ENCODE measurements at regions not wholly inside any gene's neighbourhood (a gene's known extent, or its start where the extent isn't known, plus 50 kb on each side); places are given as distances from the start of the nearest gene placed in this dataset.

DNA sequence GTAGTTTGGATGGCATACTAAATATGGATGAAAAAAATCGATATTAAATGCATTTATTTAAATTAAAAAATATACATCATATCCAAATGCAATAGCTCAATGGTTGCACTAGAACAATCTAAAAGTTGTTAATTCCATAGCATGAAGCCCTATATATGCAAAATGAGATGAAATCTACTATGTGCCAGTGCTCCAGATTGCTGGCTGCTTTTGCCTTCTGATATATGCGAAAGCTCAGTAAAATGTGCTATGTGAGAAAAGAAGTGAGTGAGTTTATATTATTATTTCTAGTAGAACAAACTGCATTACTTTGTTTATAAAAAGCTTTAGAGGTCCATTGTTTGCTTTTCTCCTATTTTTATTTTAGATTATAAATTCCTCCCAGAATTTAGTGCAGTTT lies 186.7 kb downstream of the MAT2B start:
- TF ChIP-seq, protein P1, sequence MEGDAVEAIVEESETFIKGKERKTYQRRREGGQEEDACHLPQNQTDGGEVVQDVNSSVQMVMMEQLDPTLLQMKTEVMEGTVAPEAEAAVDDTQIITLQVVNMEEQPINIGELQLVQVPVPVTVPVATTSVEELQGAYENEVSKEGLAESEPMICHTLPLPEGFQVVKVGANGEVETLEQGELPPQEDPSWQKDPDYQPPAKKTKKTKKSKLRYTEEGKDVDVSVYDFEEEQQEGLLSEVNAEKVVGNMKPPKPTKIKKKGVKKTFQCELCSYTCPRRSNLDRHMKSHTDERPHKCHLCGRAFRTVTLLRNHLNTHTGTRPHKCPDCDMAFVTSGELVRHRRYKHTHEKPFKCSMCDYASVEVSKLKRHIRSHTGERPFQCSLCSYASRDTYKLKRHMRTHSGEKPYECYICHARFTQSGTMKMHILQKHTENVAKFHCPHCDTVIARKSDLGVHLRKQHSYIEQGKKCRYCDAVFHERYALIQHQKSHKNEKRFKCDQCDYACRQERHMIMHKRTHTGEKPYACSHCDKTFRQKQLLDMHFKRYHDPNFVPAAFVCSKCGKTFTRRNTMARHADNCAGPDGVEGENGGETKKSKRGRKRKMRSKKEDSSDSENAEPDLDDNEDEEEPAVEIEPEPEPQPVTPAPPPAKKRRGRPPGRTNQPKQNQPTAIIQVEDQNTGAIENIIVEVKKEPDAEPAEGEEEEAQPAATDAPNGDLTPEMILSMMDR (IDR thresholded peaks at IDR 0.05; ENCODE audit: borderline replicate concordance, insufficient read depth, low read depth, low read length), result no peak
- H3K4me3 ChIP-seq (ENCODE audit: low read depth, low read length), result no peak overlapping the region

DNA sequence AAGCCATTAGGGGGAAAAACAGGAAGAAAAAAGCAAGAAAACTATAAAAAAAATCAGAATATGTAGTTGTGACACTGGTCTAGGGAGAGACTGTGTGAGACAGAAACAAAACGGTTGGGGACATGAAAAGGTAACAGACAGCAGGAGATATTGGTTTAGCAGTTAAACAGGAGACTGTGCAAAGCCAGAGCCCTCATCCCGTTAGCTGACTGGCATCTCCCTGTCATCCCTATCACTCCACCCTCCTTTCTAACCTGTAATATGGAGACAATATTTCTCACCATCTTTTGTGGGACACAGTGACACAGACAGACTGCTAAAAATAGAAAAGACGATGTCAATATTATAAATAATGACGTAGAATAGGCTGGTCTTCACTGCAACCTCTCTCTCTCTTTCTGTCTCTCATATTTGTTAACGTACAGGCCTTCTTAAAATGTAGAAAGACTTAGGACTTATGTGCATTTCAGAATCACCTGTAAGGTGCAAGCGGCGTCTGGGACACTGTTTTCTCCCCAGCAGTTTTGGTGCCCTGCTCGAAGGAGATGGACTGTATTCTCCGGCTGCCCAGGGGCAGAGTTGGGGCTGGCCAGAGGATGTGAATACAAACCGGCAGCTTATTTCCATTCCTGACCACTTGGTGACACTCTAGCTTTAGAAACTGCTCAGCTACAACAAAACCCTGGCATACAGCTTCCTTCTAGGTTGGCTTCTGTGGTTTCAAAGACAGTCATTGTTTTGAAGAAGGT lies 190.6 kb downstream of the MAT2B start:
- H3K4me3 ChIP-seq (ENCODE audit: low read depth, low read length), result no peak overlapping the region
- TF ChIP-seq, protein P1 (IDR thresholded peaks at IDR 0.05; ENCODE audit: borderline replicate concordance, insufficient read depth, low read depth, low read length), result peak; percentile 59

DNA sequence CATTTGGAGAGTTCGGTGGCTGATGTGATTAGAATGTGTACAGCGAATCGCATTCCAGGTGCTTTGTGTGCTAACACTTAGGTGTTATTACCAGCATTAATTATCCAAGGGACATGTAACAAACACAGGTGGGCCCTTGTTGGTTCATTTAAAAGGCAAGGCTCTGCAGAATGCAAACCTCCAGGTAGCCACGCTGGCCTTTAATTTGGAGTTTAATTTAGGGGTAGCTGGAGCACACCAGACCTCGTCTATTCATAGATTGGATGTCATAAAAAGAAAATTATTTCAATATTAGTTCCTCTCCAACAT lies 191.1 kb downstream of the MAT2B start:
- TF ChIP-seq, protein P1 (IDR thresholded peaks at IDR 0.05; ENCODE audit: borderline replicate concordance, insufficient read depth, low read depth, low read length), result no peak
- no peak overlapping the region for H3K4me3 ChIP-seq (ENCODE audit: low read depth, low read length)

DNA sequence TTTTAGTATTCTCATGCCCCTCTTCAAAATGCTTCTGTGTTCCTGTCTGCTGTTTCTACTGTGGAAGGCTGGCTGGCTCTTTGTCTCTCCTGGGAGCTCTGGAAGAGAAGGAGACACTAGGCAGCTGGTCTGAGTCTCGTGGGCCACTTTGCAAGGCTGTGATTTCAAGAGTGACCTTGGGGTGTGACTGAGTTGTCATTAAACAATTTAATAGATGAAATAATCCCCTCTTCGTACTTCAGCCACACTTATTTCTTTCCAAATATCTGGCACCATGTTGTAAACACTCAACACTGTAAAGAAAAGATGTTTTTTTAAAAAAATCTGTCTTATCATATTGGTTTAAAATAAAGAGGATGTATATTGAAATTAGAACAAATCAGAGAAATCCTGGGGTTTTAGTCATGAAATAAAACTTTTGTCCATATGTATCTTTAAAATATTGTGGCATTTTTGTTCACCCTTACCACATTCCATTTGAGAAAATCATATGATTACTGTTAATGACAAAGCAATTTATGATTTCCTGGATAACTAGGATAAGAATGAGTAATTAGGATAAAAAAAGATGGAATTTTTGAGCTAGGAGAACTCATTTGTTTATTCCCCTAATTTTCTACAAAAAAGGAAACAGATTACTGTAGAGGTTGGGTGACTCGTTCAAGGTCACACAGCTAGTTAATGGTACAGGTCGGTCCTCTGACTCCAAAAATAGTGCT lies 200.8 kb downstream of the MAT2B start:
- TF ChIP-seq, protein P1 (IDR thresholded peaks at IDR 0.05; ENCODE audit: borderline replicate concordance, insufficient read depth, low read depth, low read length), result no peak
- H3K4me3 ChIP-seq (ENCODE audit: low read depth, low read length), result no peak overlapping the region

DNA sequence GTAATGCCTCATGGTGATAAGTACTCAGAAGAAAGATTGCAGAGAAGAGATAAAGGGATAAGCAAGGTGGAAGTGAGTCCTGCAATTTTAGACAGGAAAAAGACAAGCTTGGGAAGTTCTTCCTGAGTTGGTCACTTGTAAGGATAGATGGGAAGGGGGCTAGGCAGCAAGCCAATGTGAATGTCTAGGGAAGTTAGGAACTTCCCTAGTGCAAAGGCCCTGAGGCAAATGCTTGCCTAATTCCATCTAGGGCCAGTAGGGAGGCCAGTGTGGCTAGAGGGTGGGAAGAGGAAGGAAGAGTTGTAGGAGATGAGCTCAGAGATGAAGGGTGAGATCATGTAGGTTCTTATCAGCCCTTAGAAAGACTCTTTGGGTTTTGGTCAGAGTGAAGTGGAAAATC lies 206.6 kb downstream of the MAT2B start:
- TF ChIP-seq, protein P1 (IDR thresholded peaks at IDR 0.05; ENCODE audit: borderline replicate concordance, insufficient read depth, low read depth, low read length), result no peak
- no peak overlapping the region for H3K4me3 ChIP-seq (ENCODE audit: low read depth, low read length)

DNA sequence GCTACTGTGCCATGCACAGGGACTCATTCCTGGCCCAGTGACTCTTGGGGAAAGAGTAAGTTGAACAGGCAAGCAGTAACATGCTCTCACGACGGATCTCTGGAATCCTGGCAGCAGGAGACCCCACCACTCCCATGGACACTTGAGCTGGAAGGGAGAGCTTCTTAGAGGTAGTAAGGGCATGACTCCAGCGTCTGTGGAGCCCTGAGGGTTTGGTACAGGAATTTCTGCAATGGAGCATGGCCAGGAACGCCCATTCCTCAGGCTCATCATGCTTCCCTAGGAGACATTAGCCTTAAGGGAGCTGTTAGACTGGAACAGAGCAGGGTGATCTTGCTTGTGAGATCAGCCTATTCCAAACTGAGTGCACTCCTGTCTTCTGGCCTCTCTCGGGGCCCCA lies 212.9 kb downstream of the MAT2B start:
- no peak overlapping the region for H3K4me3 ChIP-seq (ENCODE audit: low read depth, low read length)
- TF ChIP-seq, protein P1 (IDR thresholded peaks at IDR 0.05; ENCODE audit: borderline replicate concordance, insufficient read depth, low read depth, low read length), result no peak

DNA sequence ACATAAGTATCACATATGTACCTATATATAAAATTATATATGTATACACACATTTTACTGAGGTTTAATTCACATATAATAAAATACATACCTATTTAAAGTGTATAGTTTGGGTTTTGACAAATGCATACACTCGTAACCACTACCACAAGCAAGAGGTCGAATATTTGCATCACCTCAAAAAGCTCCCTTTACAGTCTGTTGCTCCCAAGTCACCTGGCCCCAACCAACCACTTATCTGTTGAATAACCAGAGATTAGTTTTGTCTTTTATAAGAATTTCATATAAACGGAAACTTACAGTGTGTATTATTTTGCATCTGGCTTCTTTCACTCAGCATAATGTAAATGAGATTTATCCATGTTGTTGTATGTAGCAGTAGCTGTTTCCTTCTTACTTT lies 218.9 kb downstream of the MAT2B start:
- TF ChIP-seq, protein P1 (IDR thresholded peaks at IDR 0.05; ENCODE audit: borderline replicate concordance, insufficient read depth, low read depth, low read length), result no peak

More for the DNA sequence above, 218.9 kb downstream of the MAT2B start:
- H3K4me3 ChIP-seq (ENCODE audit: low read depth, low read length), result no peak overlapping the region

All from GM12875 (cell line).